Activated naive CD8-positive, alpha-beta T cell treated with anti-CD3 and anti-CD28 coated beads, Interleukin-2, amount 50 U/mL, for 24 hours (primary cell): ENCODE measurements at regions not wholly inside any gene's neighbourhood (a gene's known extent, or its start where the extent isn't known, plus 50 kb on each side); places are given as distances from the start of the nearest gene placed in this dataset.

ENCODE experiments used
- ATAC-seq: fragments of 150-1000 bp; cut with Tn5 transposase; one replicate; pipeline ENCODE4 v1.10.0; 2021
- DNase-seq: peaks from one replicate; pipeline ENCODE4 v3.0.0; 2021
- H3K27ac Mint-ChIP-seq: one replicate; pipeline ENCODE4 v1.8.0; 2021; ENCODE audit warnings: mild to moderate bottlenecking, mixed read lengths
- H3K27me3 Mint-ChIP-seq: one replicate; pipeline ENCODE4 v1.8.0; 2021; ENCODE audit warnings: mixed read lengths
- H3K36me3 Mint-ChIP-seq: one replicate; pipeline ENCODE4 v1.8.0; 2021; ENCODE audit warnings: low read depth, mixed read lengths
- H3K4me1 Mint-ChIP-seq: one replicate; pipeline ENCODE4 v1.8.0; 2021; ENCODE audit warnings: mixed read lengths
- H3K4me3 Mint-ChIP-seq: one replicate; pipeline ENCODE4 v1.8.0; 2021; ENCODE audit warnings: mild to moderate bottlenecking, moderate library complexity, mixed read lengths
- H3K9me3 Mint-ChIP-seq: one replicate; pipeline ENCODE4 v1.8.0; 2021; ENCODE audit warnings: mixed read lengths

DNA sequence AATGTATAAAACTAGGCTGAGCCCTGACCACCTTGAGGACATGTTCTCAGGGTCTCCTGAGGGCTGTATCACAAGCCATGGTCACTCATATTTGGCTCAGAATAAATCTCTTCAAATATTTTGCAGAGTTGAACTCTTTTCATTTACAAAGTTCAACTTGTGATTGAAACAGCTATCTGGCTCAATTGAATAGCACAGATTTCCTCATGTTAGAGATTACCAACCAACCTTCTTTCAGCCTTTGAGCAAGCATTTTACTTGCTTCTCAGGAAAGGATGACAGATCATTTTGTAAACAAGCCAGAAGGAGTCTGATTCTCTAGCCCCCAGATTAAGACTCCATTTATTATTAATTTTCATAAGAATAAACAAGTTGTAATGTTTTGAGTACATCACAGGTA, 111.0 kb upstream of the DOK5 start:
- no peak overlapping the region for H3K4me3 Mint-ChIP-seq
- ATAC-seq (no peak), DNase-seq (no peak)
- no peak overlapping the region for H3K27ac Mint-ChIP-seq
- H3K27me3 Mint-ChIP-seq: peaks cover 9% of the 10 kb centered on the region
- H3K9me3 Mint-ChIP-seq: peaks cover 2% of the 10 kb centered on the region
- H3K36me3 Mint-ChIP-seq: no peaks in the 10 kb centered on the region
- peaks cover 4% of the 10 kb centered on the region for H3K4me1 Mint-ChIP-seq

DNA sequence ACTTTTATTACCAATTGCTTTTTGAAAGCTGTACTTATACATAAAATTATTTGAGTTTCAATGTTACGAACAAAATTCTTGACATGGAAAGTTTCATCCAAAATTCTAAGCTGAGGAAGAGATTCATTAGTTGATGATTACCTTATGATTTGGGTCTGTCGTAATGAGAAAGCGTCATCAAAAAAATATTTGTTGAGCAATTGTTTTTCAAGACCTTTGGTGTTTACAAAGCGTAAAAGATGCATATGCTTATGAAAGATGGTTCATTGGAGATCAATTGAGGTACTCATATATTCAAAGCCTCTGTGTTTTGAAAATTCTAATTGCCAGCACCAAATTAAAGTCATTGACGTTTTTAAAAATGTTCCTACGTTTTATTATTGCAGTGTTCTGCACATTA, 110.5 kb upstream of the DOK5 start:
- H3K4me1 Mint-ChIP-seq: peaks cover 4% of the 10 kb centered on the region

DNA sequence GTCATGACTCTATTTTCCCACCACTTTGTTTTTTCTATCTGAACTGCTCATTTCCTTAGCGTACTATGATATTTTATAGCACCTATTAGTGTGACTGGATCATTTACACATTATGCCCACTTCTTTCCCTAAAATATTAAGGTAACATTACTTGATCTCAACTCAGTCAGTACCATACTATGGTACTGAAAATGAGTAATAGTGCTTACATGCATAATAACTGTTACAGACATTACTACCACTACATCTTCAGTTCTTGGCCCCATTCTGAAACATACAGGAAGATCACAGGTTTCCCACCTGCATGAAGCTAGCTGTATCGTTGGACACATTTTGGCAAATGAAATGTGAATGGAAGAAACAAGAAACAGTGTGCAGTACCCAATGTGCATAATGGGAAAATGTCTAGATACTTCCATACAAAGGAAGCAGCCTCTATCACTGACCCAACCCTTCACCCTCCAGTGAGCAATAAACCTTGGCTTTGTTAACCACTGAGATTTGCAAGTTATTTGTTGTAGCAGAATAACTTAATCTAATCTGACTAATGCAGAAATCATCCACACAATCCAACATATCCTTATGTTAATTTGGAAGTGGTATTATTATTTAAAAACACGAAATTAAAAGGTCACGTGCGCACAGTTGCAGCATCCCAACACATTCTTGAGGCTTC, 108.6 kb upstream of the DOK5 start:
- H3K27ac Mint-ChIP-seq: no peak overlapping the region
- no peak for ATAC-seq
- H3K27me3 Mint-ChIP-seq: peaks cover 14% of the 10 kb centered on the region
- H3K36me3 Mint-ChIP-seq: no peaks in the 10 kb centered on the region
- H3K4me3 Mint-ChIP-seq: no peak overlapping the region
- no peak for DNase-seq
- H3K4me1 Mint-ChIP-seq: peaks cover 4% of the 10 kb centered on the region
- H3K9me3 Mint-ChIP-seq: no peaks in the 10 kb centered on the region

More for the DNA sequence above, 110.5 kb upstream of the DOK5 start:
- Mint-ChIP-seq H3K9me3 (no peaks in the 10 kb centered on the region), H3K27ac (no peak overlapping the region), H3K27me3 (peaks cover 10% of the 10 kb centered on the region), H3K4me3 (no peak overlapping the region), H3K36me3 (no peaks in the 10 kb centered on the region)
- ATAC-seq (no peak), DNase-seq (no peak)

DNA sequence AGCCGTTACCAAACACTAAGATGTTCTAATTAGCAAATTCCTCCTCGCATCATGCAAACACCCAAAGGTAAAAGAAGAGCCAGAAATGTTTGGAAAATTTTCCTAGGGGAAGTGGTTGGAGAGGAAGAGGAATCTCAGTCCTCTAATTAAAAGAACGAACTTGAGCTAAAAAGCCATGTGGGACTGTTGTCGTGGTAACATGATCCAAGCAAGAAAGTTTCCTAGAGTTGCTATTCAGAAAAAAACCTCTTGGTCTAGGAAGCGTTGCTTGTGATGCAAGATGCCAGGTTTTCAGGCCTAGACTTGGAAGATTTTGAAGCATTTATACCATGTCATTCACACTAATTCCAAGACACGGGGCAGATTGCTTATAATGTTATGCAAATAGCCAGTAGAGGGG, 106.8 kb upstream of the DOK5 start:
- H3K4me3 Mint-ChIP-seq: no peak overlapping the region
- H3K27me3 Mint-ChIP-seq: peaks cover 22% of the 10 kb centered on the region
- no peaks in the 10 kb centered on the region for H3K36me3 Mint-ChIP-seq
- peaks cover 4% of the 10 kb centered on the region for H3K4me1 Mint-ChIP-seq
- no peak for ATAC-seq
- no peak for DNase-seq
- no peaks in the 10 kb centered on the region for H3K9me3 Mint-ChIP-seq
- H3K27ac Mint-ChIP-seq: no peak overlapping the region

DNA sequence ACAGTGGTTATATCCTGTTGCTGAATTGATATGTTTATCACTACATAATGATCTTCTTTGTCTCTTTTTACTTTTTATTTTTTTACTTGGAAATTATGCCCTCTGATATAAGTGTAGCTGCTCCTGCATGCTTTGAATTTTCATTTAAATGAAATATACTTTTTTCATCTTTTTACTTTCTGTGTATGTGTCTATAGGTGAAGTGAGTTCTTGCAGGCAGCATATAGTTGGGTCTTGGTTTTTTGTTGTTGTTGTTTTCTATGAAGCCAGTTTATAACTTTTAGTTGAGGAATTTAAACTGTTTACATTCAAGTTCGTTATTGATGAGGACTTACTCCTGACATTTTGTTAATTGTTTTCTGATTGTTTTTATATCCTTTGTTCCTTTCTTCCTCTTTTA, 103.1 kb upstream of the DOK5 start:
- no peak for ATAC-seq
- Mint-ChIP-seq H3K4me1 (no peaks in the 10 kb centered on the region), H3K9me3 (no peaks in the 10 kb centered on the region), H3K27me3 (peaks cover 16% of the 10 kb centered on the region), H3K4me3 (no peak overlapping the region), H3K27ac (no peak overlapping the region), H3K36me3 (no peaks in the 10 kb centered on the region)
- DNase-seq: no peak

DNA sequence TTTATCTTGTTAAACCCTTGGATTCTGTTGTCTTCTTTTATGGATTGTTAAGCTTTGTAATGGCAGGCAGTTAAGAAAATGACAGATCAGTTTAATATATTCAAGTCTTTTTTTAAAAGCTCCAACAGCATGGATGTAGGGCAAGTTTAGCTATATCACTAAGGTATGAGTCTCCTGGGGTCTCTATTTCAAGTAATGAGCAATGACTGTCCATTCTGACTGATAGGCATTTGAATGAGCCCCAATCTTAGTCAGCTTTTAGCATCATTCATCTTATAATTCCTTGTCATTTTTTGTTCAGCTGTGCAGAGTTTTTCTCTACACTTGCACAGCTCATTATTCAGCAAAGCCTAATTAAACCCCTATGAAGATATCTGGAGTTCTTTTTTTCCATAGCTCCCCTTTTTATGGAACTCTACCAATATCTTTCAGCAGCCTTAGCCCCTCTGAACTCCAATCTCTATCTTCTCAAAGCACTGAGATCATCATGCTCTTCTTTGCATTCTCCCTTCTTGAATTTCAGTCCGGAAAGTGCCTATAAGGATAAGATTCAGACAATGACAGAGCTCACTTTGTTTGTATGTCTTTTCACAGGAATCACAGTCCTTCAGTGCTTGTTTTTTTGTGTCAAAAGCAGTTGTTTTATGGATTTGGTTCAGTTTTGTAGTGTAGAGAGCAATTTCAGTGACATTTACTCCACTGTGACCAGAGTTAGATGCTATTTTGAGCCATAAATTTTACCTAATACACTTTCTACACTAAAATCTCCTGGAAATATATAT, 97.2 kb upstream of the DOK5 start:
- peaks cover 16% of the 10 kb centered on the region for H3K27me3 Mint-ChIP-seq
- no peak overlapping the region for H3K4me3 Mint-ChIP-seq
- no peak overlapping the region for H3K27ac Mint-ChIP-seq
- ATAC-seq (no peak), DNase-seq (no peak)
- no peaks in the 10 kb centered on the region for H3K36me3 Mint-ChIP-seq
- H3K9me3 Mint-ChIP-seq: no peaks in the 10 kb centered on the region
- no peaks in the 10 kb centered on the region for H3K4me1 Mint-ChIP-seq

DNA sequence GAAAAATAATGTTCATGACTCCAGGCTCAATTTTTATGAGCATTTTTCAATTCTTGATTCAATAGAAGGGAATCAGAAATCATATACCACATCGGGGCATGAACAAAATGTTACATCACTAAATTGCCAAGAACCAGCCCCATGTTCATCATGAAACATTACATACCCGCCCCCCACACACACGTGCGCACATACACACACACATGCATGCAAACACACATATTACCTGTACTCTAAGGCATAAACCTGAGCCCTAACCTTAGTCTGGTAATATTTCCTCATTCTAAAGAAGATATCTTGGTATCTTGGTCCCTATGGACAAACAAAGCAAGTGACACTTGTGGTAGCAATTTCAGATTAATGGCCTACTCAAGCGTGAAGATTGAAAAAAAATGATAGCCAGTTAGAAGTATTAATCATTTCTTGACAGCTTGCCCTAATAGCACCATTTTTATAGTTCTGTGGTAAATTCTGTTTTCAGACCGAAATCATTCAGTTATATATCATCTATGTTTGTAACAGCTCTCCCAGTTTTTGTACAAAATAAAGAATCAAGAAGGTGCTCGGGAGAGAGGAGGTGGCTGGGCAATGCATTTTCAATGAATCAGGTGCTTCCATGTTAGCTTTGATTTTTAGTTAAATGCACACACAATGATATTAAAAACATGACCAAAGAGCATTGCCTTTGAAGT, 95.4 kb upstream of the DOK5 start:
- Mint-ChIP-seq H3K4me1 (no peaks in the 10 kb centered on the region), H3K9me3 (no peaks in the 10 kb centered on the region), H3K27me3 (peaks cover 25% of the 10 kb centered on the region), H3K27ac (no peak overlapping the region), H3K4me3 (no peak overlapping the region), H3K36me3 (no peaks in the 10 kb centered on the region)
- DNase-seq (no peak), ATAC-seq (no peak)

DNA sequence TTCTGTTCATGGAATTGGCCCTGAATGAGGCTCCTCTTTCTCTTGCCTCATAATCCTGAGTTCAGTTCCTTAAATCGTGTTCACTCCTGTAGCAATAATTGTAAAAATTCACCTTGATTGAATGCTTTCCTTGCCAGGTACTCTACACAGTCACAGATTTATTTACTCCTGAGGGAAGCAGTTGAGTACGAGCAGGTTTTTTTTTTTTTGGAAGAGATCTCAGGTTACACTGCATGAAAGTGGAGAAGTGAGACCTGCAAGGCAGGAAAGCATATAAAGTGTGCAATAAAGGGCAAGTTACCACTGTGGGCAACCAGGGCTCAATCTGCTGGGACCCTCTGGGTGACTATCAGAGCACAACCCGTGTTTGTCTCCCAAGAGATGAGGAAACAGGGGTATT, 93.0 kb upstream of the DOK5 start:
- Mint-ChIP-seq H3K27ac (no peak overlapping the region), H3K4me3 (no peak overlapping the region), H3K4me1 (no peaks in the 10 kb centered on the region), H3K36me3 (peaks cover 2% of the 10 kb centered on the region), H3K9me3 (no peaks in the 10 kb centered on the region), H3K27me3 (peaks cover 29% of the 10 kb centered on the region)
- no peak for DNase-seq
- no peak for ATAC-seq

DNA sequence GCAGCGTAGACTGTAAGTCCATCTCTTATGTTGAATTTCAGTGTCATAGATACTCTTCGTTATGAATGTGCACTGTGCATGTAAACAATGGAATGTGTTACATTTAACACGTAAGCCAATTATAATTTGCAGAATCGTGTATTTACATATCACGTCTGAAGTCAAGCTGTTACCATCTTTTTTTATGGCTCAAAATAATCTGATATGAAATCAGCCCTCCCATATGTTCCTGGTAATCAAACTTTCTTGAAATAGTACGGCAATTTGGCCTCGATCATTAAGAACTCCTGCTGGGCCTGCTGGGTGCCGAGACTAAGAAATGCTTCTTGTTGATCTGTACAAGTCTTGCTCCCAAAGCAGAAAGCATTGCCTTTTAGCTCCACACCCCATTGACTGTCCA, 89.6 kb upstream of the DOK5 start:
- ATAC-seq: no peak
- no peak overlapping the region for H3K4me3 Mint-ChIP-seq
- H3K27me3 Mint-ChIP-seq: peaks cover 27% of the 10 kb centered on the region
- H3K27ac Mint-ChIP-seq: no peak overlapping the region
- no peak for DNase-seq
- H3K4me1 Mint-ChIP-seq: no peaks in the 10 kb centered on the region
- peaks cover 2% of the 10 kb centered on the region for H3K36me3 Mint-ChIP-seq
- H3K9me3 Mint-ChIP-seq: no peaks in the 10 kb centered on the region

DNA sequence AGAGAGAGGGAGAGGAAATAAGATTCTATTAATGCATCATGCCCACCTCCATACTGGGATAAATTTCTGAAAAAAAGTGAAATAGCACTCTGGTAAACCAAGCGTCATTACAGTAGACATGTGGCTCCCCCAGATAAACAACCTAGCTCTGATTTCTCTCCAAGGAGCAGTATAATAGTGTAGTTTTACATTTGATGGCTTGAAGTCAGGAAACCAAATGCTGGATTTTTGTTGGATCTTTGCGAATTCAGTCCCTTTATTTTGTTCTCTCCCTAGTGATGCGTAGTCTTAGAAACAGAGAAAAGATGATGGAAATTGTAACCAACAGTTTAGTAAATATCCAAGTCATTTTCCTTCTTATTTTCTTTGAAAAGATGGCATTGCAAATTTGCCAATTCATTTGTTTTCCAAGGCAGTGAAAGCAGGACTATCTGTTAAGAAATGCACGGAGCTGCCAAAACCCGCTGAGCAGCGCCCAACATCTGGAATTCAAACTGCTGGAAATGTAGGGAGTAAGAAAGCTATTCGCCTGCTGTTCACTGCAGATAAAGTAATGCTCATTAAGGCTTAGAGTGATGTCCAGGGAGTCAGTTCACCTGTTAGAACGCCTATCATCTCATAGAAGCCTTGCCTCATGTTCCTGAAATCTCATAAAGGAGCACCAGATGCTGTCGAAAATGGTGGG, 85.7 kb upstream of the DOK5 start:
- Mint-ChIP-seq H3K9me3 (no peaks in the 10 kb centered on the region), H3K27ac (no peak overlapping the region), H3K4me1 (no peaks in the 10 kb centered on the region), H3K36me3 (peaks cover 2% of the 10 kb centered on the region), H3K27me3 (peaks cover 9% of the 10 kb centered on the region), H3K4me3 (no peak overlapping the region)
- DNase-seq (no peak), ATAC-seq (no peak)

DNA sequence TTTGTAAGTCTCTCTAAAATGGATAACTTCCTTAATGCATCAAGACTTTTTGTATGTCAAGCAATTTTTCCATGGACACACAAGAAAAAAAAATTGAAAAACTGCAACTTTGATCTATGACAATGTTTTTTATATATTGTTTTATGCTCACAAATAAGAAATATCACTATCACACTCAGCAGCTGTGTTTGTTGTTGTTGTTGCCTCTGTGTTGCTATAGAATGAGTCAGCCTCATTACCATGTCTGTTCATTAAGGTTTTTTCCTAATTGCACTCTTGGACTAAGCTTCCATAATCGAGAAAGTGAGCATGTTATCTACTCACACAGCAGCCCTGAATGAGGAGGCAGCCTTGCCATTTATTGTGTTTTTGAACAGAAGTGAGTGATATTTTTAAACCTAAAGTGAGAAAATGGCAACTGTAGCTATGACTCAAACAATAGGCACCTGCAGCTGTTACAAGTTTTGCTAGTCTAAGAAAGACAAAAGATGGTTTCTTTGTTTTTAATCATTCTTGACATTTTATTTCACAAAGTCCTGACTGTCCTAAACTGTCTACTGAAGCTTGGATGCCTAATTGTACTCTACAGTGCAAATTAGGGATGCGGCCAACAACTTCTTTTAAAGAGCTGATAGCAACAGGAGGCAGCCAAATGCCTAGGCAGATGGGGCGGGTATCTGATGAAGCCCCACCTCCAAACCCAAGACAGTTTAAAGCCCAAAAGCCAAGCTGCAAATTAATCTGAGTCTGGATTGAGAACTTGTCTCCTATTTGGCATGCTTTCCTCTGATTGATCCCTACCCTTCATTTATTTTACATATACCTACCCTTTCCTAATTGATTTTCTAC, 77.9 kb upstream of the DOK5 start:
- Mint-ChIP-seq H3K27me3 (peaks cover 13% of the 10 kb centered on the region), H3K4me1 (no peaks in the 10 kb centered on the region), H3K27ac (no peak overlapping the region), H3K36me3 (no peaks in the 10 kb centered on the region), H3K4me3 (no peak overlapping the region), H3K9me3 (peaks cover 9% of the 10 kb centered on the region)
- ATAC-seq: no peak
- no peak for DNase-seq

DNA sequence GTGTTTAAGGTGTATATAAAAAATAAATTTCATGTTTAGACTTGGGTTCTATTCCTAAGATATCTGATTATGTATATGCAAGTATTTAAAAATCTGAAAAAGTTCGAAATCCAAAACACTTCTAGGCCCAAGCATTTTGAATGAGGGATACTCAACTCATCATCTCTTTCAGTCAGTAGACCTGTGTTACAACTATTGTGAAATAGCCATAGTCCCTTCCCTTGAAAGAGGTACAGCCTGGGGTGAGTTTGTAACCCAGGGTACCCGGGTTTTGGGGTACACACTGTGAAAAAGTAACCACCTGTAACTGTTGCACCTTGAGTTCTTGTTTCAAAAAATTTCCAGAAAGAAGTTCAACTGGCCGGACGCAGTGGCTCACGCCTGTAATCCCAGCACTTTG, 76.6 kb upstream of the DOK5 start:
- ATAC-seq (no peak), DNase-seq (no peak)
- H3K36me3 Mint-ChIP-seq: no peaks in the 10 kb centered on the region
- H3K4me1 Mint-ChIP-seq: no peaks in the 10 kb centered on the region
- peaks cover 9% of the 10 kb centered on the region for H3K9me3 Mint-ChIP-seq
- H3K4me3 Mint-ChIP-seq: no peak overlapping the region
- peaks cover 13% of the 10 kb centered on the region for H3K27me3 Mint-ChIP-seq
- no peak overlapping the region for H3K27ac Mint-ChIP-seq

DNA sequence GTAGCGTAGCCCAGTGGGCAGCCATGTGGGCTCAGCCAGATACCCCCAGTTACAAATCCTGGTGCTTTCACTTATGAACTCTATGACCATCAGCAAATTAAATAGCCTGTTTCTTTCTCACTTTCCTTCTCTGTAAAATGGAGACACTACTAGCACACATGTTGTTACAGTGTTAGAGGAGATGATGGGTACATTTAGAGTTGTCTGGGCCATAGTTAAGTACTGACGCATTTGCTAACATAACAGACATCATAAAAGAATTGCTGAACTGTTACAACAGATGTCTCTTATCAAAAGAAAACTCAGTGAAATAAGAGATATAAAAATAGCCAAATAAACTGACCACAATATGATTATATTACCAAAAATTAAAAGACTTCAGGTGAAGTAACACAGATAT, 69.9 kb upstream of the DOK5 start:
- no peak for DNase-seq
- Mint-ChIP-seq H3K4me3 (no peak overlapping the region), H3K27ac (no peak overlapping the region), H3K4me1 (no peaks in the 10 kb centered on the region), H3K9me3 (no peaks in the 10 kb centered on the region), H3K36me3 (no peaks in the 10 kb centered on the region), H3K27me3 (peaks cover 13% of the 10 kb centered on the region)
- no peak for ATAC-seq

DNA sequence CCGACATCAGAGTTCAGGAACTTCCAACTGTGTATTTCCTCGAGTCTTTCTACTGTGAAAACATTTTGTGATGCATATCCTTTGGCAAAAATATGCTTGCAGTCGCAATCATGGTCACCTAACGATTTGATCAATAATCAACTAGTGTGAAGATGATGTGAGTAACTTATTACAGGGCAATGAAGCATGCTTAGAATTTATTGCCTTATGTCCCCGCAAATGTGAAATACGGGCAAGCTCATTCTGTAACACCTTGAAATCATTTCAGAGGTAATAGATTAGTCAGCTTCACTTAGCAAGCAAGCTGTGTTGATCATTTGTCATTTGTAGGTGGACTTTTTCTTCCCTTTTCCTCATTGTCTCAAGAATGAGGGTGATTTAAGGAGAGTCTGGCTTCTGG, 67.9 kb upstream of the DOK5 start:
- peaks cover 8% of the 10 kb centered on the region for H3K27me3 Mint-ChIP-seq
- H3K36me3 Mint-ChIP-seq: no peaks in the 10 kb centered on the region
- no peak for ATAC-seq
- H3K9me3 Mint-ChIP-seq: no peaks in the 10 kb centered on the region
- DNase-seq: no peak
- no peaks in the 10 kb centered on the region for H3K4me1 Mint-ChIP-seq
- H3K27ac Mint-ChIP-seq: no peak overlapping the region
- no peak overlapping the region for H3K4me3 Mint-ChIP-seq
